Hindlimb muscle (tissue), 1 donor: ENCODE measurements at regions not wholly inside any gene's neighbourhood (a gene's known extent, or its start where the extent isn't known, plus 50 kb on each side); places are given as distances from the start of the nearest gene placed in this dataset.

ENCODE experiments used
- DNase-seq: peaks from one replicate; pipeline ENCODE4 v3.0.0-alpha.2; 2013

DNA sequence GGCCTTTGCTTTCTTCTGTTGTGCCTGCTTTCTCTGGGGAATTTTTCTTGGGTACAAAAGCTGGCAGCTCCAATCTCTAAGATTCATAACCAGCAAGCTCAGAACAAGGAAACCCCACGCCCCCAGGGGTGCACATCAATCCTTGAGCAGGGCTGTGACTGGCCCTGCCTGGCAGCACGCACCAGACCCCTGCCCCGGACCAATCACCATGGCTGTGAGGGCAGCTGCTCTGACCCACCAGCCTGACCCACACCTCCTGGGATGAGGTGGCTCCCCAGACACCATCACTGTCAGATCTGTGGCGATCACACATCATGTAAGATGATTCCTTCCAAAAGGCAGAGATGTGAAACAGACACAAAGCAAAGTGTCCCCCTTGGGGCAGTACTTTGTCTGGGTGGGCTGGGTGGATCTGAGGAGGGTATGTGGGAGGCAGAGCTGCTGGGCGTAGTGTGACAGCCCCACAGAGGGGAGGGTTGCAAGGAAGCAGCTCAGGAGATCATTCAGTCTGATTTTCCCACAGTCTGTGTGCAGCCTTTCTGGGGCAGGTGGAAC is 175.5 kb upstream of the SHH start:
- no peak for DNase-seq

DNA sequence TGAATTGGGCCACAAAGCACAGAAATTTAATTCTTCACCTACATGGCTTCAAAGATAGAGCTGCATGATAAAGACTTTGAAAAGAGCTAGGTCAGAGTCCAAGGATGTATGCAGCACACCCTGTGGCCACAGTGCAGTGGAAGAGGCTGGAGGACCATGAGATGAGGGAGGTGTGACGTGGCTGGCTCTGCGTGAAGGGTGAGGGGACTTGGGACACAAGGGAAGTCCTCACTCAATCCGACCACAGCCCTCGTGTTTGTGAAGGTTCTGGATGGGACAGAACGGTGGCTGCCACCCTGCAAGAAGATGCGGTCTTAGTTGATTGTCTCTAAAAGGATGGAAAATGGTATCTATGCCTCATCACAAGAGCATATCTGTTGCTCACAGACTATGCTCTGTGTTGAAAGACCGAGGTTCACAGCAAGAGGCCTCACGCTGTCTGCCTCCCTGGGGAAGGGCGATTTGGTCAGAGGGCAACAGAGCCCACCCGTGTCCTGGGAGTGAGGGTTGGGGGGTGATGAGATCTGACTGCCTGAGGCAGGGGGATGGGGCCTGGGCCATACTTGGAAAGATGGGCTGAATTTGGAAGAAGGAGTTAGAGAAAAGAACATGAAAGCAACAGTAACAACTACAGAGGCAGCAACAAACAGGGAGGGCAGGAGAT is 174.4 kb upstream of the SHH start:
- no peak for DNase-seq

DNA sequence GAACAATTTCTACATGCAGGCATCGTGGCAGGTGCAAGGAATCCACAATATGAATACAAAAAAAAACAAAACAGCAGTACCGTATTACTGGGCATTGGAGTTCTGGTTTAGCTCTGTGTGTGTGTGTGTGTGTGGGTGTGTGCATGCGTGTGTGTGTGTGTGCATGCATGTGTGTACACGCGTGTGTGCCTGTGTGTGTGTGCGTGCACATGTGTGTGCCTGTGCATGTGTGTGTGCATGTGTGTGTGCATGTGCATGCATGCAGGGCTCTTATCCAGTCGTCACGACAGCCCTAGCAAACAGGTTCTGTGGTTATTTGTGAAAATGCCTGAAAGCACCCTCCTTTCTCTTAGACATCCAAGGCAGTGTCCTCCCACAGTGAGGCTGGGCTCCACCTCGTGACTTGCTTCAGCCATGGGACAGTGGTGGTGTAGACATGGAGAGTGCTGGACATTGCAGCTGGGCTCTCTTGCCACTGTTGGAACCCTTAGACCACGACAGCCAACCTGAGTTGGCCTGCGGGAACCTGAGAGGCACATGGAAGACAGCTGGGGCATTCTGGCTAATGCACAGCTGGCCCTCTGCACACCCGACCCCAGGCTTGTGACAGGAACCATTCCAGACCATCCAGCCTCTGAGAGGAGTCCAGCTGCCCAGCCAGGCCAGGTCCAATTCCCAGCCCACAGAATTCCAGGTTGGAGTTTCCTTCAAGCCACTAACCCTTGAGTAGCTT is 173.4 kb upstream of the SHH start:
- DNase-seq: no peak

DNA sequence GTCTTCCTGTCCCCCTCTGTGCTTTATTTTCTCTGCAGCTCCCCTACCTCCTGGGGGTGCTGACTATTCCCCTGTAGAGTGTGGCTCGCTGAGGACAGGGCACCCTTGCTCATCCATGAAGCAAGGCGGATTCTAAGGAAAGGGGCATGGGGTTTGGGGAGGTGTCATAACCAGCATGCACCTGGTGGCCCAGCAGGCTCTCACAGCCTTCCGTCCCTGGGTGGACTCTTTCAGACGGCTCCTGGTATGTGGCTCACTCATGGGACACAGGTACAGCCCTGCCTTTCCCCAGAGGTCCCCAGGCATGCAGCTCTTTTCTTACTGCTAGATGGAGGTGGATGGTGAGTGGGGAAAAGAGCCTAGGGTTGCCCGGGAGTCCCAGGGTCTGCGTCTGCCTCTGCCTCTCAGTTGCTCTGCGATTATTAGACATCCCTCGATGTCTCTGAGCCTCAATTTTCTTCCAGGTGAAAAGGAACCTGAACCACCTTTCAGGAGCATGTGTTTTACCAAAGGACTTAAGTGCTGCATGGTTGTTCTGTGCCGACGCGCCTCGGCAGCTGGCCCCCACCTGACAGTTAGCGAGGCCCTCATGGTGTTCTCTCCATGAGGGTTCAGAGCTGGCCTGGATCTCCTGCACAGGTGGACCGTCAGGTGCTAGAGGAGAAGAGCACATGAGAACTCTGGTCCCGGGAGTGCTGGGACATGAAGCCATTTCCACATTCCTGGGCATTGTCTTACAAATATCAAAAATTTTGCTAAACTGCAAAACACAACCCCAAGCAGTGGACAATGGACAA is 172.5 kb upstream of the SHH start:
- no peak for DNase-seq

DNA sequence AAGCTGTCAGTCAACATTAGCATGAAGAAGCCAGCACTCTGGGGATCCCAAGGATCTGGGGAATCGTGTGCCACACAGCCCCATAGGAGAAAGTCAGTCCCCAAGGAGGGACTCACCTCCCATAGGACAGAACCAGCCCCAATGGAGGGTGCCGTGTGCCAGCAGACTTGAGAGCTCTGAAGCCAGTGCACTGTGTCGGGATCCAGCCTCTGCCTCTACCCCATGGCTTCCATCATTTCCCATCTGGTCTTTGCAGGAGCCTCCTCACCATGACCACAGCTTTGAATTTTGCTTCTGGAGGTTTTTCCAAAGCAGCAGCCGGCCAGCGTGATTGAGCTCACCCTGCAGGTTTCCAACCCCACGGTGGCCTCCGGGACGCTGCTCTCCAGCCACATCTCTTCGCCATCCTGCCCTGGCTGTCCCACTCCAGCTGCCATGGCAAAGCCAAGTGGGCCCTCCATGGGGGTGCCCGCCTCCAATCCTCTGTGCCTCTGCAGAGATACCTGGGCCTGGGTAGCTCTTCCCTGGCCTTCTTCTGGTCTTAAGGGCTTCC is 171.8 kb upstream of the SHH start:
- no peak for DNase-seq

DNA sequence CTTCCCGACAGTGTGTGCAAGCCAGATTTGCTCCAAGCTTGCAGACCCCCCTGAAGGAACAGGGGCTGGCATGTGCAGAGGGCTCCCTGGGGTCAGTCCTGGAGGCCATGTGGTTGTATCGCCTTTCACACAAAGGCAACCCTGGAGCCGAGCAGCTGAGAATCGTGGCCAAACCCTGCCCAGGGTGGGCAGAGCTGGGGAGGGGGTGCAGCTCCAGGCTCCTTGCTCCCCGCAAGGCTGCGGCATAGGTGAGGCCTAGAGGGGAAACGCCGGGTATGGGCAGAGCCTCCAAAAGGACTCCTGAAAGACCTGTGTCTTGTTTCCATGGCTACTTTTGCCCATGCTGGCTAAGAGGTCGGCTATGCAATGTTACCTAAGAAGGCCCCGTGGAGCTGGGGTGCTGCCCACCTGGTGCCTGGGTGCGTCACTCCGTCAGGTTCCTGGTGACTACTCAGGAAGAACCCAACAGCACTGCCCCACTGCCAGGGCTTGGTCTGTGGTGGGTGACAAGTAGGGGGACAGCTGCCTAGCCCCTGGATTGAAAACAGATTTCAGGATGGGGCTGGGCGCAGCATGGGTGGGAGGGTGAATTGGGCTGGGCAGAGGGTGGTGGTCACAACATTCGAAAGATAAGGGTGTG is 171.0 kb upstream of the SHH start:
- no peak for DNase-seq

DNA sequence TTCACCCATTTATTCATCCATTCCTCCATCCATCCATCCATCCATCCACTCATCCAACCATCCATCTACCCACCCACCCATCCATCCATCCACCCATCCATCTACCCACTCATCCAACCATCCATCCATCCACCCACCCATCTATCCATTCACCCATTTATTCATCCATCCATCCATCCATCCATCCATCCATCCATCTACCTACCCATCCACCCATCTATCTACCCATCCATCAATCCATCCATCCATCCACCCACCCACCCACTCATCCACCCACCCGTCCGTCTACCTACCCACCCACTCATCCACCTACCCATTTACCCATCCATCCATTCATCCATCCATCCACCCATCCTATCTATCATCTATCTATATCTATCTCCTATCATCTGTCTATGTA is 169.4 kb upstream of the SHH start:
- no peak for DNase-seq

DNA sequence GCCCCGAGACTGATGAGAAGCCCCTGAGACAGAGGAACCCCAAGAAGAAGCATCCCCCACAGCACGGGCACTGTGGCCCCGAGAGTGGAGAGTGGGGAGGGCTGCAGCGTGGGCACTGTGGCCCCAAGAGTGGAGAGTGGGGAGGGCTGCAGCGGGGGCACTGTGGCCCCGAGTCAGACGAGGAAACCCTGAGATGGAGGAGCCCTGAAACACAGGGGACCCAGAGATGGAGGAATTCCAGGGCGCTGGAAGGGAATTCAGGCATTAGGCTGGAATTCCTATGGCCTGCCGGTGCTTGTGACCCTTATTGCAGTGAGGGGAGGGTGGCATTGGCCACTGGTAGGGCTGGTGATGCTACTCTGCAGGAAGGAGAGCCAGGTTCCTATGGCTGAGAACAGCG is 168.6 kb upstream of the SHH start:
- no peak for DNase-seq

DNA sequence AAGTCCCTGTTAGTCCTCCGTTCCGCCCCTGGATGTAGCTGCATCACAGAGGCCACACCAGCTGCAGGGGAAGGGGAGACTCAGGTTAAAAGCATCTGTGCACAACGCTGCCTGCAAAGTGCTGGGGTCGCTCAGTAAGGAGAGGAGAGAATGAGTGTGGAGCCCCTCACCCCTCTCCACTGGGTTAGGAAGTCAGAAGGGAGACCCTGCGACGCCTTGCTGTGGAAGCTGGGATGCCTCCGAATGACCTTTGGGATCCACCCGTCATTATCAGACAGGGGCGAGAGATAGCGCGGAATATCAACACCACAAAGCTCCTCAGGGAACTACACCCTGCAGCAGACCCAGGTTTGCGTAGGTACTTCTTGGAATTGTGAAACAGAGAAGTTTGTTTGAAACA is 167.7 kb upstream of the SHH start:
- DNase-seq: no peak

DNA sequence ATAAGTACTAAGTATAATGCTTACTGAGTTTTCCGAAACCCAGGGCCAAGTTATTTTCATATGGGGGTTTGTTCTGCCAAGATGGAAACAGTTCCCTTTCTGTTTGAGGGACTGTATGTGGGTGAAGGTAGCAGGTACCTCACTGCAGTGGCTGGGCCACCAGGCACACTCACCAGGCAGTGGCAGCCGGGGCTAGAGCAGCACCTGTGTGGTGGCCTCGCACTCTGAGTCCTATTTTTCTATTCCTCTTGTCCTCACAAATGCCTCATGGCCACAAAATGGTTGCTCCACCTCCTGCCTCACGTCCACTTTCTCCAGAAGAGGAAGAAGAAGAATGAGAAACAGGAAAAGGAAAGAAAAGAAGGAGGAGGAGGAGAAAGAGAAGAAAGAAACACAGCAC is 167.3 kb upstream of the SHH start:
- no peak for DNase-seq

DNA sequence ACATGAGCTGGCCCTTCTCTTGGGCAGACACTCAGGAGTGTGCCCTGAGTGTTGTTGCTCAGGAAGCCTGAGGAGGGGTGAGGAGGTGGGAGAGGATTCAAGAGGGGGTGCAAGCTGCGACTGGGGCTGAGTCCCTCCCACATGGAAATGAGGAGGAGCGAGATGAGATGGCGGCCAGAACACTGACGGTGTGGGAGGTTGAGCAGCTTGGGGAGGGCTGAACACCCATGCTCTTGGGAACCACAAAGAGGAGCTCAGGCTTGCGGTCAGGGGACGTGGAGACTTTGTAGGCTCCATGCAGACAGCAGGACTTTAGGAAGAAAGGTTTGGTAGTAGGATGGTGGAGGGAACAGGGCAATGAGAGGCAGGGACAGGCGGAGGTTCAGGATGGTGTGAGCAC is 163.2 kb upstream of the SHH start:
- DNase-seq: no peak

DNA sequence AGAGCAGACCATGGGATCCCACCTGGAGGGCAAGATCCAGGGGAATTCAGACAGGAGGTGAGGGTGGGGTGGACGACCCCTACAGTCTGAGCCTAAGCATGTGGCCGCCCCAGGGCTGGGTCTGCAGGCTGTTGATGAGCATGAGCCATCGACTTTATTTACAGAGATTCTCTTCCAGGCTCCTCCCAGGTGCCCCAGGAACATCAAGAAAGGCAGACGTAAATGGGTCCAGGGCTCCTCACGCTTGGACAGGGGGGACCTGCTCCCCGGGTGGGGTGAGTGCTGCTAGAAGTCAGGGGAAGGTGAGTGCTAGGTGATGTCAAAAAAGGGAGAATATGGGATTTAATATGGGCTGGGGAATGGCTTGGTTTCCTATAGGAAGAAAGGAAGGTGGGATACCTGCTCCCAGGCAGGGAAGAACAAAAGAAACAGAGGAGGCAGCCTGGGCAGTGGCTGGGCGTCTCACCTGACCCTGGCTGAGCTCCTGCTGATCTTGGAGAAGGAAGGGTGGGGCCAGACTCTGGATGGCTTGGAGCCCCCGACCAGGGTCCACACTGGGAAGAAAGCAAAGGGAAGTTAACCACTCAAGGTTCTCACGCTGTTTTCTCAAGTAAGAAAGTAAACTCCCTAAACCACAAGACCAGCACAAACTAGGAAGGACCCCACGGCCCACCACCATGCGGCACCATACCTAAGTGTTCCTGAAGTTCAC is 162.1 kb upstream of the SHH start:
- no peak for DNase-seq

DNA sequence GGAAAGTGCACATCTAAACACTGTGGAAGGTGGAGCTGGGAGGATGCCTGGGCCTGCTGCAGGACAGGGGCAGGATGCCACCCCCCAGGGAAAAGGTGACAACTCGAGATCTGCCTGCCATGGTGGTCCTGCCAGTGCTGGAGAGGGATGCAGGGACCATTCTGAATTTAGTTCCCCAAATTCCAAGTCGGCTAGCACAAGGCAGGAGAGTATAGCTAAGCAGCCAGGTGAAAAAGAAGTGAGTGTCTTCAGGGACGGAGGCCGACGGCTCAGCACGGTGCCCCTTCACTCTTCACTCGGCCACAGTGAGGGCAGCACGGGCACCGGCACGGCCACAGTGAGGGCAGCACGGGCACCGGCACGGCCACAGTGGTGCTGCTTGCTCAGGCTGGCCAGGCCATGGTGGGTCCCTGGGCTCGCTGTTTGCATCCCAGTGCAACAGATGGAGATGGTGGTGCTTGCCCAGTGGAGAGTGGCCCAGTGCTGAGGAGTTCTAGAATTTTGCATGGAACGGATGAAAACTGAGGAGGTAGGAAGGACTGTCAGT is 161.3 kb upstream of the SHH start:
- no peak for DNase-seq

DNA sequence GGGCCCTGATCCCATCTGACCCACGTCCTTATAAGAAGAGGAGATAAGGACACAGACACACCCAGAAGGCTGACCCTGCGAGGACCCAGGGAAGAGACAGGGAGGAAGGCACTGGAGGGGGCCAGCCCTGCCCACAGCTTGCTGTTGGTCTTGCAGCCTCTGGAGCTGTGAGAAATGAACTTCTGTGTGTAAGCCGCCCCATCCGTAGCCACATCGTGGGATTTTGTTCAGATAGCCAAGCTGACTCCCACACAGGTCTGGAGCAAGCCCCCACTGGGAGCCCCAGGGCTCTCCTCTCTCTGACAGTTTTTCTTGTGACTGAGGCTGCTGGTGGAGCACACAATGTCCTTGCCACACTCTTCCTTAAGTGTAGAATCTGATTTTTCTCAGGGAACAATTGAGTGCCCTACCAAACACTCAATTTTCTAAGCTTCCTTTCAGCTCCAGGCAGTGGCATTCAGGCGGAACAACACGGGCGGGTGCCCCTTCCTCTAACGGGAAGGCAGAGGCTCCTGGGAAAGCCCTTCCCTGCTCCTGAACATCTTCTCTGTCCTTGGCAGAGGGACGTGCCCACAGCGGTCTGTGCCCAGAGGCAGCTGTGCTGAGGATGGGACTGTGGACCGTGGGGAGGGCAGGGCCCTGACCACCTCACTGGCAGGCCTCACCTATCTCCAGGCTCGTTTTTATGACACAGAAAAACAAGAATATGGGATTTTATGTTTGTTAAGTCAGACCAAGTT is 160.6 kb upstream of the SHH start:
- no peak for DNase-seq

DNA sequence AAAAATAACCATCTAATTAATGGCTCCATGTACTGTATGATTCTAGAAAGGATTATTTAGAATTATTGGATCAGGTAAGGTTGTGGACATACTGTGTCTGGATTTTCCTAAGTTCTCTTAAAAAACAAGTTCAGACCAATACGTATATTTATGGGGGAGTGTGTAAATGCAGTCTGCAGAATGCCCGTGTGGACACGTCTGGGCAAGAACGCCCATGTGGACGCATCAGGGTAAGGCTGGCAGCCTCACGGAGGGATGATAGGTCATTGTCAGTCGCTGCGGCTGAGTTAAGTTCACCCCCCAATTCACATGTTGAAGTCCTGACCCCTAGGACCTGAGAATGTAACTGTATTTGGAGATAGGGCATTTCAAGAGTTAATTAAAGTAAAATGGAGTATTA is 160.0 kb upstream of the SHH start:
- no peak for DNase-seq

DNA sequence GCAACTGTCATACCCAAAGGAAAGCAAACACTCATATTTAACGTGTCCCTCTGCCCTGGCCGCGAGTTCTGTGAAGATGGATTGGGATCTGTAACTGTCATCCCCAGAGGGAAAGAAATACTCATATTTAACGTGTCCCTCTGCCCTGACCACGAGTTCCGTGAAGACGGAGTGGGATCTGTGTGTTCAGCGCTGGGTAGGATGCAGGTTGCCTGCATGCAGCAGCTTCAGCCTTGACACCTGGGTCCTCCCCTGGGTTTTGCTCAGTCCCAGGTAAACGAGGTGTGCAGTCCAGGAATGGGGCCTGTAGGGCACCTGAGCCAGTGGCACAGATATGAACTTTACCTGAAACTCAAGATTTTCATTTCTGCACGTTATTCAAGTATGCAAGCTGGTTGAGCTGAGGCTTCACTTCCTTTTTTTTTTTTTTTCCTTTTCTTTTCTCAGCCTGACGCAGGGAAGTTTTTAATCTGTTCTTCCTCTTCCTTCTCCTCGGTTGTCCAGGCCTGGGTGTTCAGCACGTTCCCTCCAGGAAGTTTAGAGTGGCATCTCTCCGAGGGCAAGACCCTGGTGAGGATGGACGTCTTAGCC is 159.0 kb upstream of the SHH start:
- DNase-seq: no peak

DNA sequence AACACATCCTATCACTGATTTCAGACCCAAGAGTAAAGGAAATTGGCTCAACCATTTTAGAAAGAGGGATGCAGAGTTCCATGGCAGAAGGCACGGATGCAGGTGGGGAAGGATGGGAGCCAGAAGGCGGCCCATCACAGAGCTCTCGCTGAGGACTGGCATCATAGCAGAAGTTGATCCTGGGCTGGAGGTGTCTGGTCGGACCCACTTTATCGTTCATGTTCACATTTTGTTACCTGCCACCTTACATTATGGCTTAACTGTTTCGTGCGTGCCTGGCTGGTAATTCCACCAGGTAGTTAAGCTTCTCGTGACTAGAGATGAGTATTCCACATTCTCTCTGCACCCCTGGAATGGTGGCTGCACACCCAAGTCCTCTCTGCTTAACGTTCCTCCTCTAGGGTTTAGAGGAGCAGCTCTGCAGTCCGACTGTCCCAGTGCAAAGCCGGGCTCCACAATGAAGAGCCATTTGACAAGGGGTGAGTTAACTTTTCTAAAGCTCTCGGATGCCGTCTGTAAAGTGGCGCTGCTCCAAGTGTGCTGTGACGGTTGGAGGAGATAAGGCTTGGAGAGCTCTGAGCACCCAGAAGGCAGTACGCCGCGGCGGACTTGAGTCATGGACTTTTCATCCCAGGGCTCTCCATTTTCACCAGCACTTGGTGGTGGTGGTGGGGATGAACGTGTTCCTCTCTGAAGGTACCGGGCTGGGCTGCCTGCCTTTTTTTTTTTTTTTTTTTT is 157.1 kb upstream of the SHH start:
- DNase-seq: no peak

DNA sequence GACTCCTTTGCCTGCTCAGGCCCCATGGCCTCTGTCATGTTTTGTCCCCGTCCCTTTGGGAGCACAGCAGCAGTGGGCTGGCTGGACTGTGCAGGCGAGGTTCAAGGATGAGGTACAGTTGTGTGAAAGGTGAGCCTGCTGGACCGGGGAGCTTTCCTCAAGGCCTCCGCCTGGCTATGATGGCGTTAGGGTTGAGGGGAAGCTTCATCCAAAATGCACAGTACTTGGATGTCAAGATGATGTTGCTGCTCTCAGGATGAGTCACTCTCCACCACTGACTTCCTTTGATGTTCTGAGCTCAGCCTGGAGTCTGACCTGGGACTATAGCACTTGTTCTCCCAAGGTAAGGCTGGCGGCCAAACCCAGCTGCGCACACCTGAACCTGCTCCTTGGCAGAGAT is 152.7 kb upstream of the SHH start:
- DNase-seq: no peak

DNA sequence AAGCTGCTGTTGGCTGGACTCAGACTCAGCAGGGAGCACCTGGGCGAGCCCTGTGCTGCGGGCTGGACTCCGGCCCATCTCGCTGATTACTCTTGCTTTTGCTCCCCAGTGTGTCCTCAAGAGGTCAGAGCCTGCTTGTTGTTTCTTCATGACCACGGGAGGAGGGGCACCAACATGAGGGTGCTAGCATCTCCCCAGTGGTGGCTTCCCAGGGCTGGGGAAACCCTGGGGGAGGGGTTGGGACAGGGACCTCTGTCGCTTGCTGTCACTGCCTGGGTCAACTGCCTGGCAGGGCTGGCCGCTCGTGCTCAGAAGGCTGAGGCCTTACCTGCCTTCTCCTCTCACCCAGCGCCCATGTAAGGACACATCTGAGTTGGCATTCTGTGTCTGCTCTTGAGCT is 152.3 kb upstream of the SHH start:
- no peak for DNase-seq

DNA sequence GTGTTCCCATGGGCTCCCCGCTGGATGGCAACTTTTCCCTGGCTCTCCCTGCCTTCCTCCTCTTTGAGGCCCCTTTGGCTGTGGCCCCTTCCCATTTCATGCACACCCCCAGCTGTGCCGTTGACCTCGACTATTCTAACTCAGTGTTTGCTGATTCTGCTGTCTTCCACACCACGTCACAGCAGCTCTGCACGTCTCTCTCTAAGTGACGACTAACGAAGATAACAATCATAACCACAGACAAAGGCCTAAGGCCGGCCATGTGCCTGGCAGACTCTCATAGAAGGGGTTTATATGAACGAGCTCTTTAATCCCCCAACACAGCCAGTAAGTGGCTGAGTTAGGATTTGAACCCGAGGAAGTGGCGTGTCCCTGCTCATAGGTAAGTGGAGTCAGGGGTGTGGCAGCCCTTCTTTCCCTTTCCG is 151.5 kb upstream of the SHH start:
- no peak for DNase-seq
